Ishikawa (cell line): ENCODE measurements at regions not wholly inside any gene's neighbourhood (a gene's known extent, or its start where the extent isn't known, plus 50 kb on each side); places are given as distances from the start of the nearest gene placed in this dataset.

ENCODE experiments used
- CEBPB ChIP-seq: IDR thresholded peaks from 2 replicates; pipeline ENCODE4 v1.6.1; 2012
- CREB1 ChIP-seq: IDR thresholded peaks from 2 replicates; pipeline ENCODE4 v1.6.1; 2012; ENCODE audit warnings: low read depth
- EGR1 ChIP-seq: IDR thresholded peaks from 2 replicates; pipeline ENCODE4 v1.6.1; 2012
- EP300 ChIP-seq: IDR thresholded peaks from 2 replicates; pipeline ENCODE4 v1.6.1; 2012; ENCODE audit warnings: borderline replicate concordance
- FOXM1 ChIP-seq: IDR thresholded peaks from 2 replicates; pipeline ENCODE4 v1.6.1; 2012; ENCODE audit warnings: low read depth, borderline replicate concordance
- NFIC ChIP-seq: IDR thresholded peaks from 2 replicates; pipeline ENCODE4 v1.6.1; 2012
- RAD21 ChIP-seq: IDR thresholded peaks from 2 replicates; pipeline ENCODE4 v1.6.1; 2012; ENCODE audit warnings: low read depth
- TAF1 ChIP-seq: IDR thresholded peaks from 2 replicates; pipeline ENCODE4 v1.6.1; 2012; ENCODE audit warnings: low read depth, mild to moderate bottlenecking
- TCF12 ChIP-seq: IDR thresholded peaks from 2 replicates; pipeline ENCODE4 v1.6.1; 2012; ENCODE audit warnings: low read depth
- TEAD4 ChIP-seq: IDR thresholded peaks from 2 replicates; pipeline ENCODE4 v1.6.1; 2012
- YY1 ChIP-seq: IDR thresholded peaks from 2 replicates; pipeline ENCODE4 v1.6.1; 2012; ENCODE audit warnings: low read depth
- ZBTB7A ChIP-seq: IDR thresholded peaks from 2 replicates; pipeline ENCODE4 v1.6.1; 2012; ENCODE audit warnings: low read depth
- TF ChIP-seq, protein P1 (sequence below): IDR thresholded peaks from 2 replicates; pipeline ENCODE4 v1.6.1; 2012
- TF ChIP-seq, protein P2 (sequence below): IDR thresholded peaks from 2 replicates; pipeline ENCODE4 v1.6.1; 2012
- TF ChIP-seq, protein P3 (sequence below): IDR thresholded peaks from 2 replicates; pipeline ENCODE4 v1.6.1; 2012; ENCODE audit warnings: low read depth, mild to moderate bottlenecking

DNA sequence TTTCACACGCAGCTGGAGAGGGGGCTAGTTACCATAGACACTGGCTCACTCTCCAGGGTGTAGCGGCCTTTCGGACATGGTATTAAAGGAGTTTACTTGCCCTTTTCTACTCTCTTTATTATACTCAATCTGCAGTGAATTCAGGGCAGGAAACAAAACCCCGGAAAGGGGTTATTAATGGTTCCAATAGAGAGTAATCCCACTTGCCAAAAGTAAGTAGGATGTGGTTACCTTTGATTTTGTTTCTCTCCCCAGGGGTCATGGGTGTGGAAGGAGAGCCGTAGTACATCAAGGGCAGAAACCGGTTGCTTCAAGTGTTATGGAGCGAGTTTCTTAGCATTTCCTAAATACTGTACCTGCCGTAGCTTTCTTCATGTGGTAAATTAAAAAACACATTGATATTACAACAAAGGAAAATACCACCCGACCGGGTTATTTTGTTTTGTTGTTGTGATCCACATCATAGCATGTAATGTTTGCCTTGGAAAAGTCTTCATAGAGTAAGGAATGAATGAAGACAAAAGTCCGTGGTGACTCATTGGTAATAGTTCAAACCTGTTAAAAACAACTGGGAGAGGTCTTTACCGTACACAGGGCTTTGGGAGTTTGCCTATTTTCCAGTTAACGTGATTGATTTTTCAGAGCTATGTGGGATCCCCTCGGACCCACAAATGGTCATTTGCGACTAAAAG is 71.5 kb downstream of the SLC4A3 start:
- TF ChIP-seq, protein P1, sequence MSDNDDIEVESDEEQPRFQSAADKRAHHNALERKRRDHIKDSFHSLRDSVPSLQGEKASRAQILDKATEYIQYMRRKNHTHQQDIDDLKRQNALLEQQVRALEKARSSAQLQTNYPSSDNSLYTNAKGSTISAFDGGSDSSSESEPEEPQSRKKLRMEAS = no peak
- no peak for TF ChIP-seq NFIC
- no peak for TF ChIP-seq CEBPB
- no peak for TF ChIP-seq EP300
- TF ChIP-seq FOXM1 = no peak
- TF ChIP-seq YY1 = no peak

DNA sequence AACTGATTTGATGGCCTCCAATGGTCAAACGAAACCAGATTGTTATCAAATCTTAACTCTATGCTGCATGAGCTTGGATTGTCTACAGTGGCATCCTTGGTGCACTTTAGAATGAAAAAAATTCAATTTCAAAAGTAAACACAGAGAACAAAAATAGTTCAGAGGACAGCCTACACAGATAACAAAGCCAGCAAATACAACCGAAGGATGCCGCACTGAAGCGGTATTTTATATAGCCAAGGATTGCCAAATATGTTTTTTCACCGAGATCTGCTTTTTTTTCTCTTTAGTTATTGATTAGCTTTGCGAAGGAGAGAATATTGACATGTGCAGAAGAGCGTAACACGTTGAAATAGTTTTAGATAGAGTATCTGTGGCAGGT is 72.0 kb downstream of the SLC4A3 start:
- no peak for TF ChIP-seq CEBPB
- no peak for TF ChIP-seq TEAD4
- no peak for TF ChIP-seq FOXM1
- TF ChIP-seq, protein P1 = no peak
- TF ChIP-seq, protein P2, sequence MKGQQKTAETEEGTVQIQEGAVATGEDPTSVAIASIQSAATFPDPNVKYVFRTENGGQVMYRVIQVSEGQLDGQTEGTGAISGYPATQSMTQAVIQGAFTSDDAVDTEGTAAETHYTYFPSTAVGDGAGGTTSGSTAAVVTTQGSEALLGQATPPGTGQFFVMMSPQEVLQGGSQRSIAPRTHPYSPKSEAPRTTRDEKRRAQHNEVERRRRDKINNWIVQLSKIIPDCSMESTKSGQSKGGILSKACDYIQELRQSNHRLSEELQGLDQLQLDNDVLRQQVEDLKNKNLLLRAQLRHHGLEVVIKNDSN = no peak

DNA sequence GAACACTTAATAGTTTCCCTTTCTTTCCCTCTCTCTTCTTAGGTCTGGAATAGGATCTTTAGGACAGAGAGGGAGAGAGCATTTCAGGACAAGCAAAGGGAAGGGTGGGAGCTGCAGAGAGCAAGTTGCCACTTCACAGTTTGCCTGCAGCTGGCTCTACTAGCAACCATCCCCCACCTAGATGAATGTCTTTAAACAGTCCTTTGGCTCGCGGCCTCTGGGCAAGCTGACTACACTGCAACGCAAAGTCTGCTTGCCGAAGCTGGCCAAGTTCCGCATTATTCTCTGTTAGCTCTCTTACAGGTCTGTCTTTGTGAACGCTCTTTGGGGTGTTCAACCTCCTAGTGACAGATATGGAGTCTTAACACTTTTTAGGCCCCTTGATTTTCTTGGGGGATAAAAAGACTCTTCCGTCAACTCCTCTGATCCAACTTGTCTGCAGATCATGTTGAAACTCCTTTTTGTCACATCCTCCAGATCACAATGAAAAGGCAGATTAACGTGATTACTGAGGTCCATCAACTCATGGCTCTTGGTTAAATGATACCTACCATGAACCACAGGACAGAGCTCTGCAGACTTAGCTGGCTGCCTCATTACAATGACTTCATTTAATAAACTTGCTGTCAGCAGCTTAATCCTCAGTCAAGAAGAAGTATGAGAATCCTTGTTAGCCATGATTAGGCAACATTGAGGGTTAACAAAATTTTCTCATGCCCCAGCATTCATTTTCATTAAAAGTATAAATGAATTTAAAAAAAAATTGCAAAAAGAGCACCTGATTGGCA is 74.6 kb downstream of the SLC4A3 start:
- TF ChIP-seq TCF12 = no peak
- TF ChIP-seq, protein P2 = no peak
- no peak for TF ChIP-seq CEBPB
- no peak for TF ChIP-seq TAF1

DNA sequence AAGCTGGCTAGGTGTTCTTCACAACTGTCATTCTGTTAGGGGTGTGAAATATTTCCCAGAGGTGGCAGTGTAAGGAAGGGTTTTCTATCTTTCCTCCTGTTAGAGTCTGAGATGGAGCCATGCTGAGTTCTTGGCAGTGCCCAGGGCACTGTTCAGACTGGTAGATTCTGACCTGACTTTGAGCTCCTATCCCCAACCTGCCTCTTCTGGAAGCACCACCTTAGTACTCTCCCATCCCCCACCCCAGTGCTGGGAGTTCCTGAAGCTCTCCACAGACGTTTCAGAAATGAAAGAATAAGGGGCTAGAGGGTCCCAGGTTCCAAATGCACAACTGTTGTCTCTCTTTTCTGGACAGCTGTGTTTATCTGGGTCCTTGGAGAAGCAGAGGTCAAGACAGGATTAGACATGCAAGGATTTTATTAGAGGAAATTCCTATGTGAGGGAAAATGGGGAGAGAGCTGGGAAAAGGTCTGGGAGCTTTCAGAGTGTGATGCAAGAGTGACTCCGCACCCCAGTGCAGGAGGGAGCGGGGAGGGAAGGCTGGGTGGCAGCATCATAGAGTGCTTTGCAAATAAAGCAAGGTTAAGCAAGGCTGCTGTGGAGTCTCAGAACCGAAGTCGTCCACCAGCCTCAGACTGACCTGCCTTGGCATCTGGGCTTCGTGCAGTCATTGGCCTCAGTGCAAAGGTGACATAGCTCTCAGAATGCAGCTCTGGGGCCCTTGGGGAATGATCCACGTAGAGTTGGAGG is 75.5 kb downstream of the SLC4A3 start:
- TF ChIP-seq CREB1 (no peak), EP300 (no peak), EGR1 (no peak), TAF1 (no peak), YY1 (no peak), NFIC (no peak), CEBPB (no peak), TCF12 (no peak), TEAD4 (no peak), ZBTB7A (no peak), FOXM1 (no peak), RAD21 (no peak)
- TF ChIP-seq, protein P3, sequence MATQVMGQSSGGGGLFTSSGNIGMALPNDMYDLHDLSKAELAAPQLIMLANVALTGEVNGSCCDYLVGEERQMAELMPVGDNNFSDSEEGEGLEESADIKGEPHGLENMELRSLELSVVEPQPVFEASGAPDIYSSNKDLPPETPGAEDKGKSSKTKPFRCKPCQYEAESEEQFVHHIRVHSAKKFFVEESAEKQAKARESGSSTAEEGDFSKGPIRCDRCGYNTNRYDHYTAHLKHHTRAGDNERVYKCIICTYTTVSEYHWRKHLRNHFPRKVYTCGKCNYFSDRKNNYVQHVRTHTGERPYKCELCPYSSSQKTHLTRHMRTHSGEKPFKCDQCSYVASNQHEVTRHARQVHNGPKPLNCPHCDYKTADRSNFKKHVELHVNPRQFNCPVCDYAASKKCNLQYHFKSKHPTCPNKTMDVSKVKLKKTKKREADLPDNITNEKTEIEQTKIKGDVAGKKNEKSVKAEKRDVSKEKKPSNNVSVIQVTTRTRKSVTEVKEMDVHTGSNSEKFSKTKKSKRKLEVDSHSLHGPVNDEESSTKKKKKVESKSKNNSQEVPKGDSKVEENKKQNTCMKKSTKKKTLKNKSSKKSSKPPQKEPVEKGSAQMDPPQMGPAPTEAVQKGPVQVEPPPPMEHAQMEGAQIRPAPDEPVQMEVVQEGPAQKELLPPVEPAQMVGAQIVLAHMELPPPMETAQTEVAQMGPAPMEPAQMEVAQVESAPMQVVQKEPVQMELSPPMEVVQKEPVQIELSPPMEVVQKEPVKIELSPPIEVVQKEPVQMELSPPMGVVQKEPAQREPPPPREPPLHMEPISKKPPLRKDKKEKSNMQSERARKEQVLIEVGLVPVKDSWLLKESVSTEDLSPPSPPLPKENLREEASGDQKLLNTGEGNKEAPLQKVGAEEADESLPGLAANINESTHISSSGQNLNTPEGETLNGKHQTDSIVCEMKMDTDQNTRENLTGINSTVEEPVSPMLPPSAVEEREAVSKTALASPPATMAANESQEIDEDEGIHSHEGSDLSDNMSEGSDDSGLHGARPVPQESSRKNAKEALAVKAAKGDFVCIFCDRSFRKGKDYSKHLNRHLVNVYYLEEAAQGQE = no peak
- TF ChIP-seq, protein P2 = no peak
- TF ChIP-seq, protein P1 = no peak

DNA sequence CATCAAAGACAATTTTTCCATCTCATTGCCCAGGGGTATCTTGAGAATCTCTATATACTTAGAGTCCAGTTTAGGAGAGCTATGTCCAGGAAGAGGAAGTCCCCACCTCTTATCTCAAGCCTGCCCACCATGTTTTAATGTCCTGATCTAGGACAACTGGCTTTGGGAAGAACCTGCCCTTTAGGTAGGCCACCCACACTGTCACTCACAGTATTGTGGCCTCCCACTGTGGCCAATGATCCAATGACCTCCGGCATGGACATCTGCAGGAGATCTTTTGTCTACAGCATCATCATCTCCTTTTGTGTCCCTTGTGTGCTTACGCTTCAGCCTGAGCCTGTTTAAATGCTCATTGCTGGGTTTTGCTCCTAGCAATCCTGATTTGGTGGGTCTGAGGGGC is 77.4 kb downstream of the SLC4A3 start:
- TF ChIP-seq TAF1 = no peak
- no peak for TF ChIP-seq ZBTB7A
- TF ChIP-seq, protein P2 = no peak
- TF ChIP-seq TEAD4 = no peak
- TF ChIP-seq TCF12 = no peak
- TF ChIP-seq, protein P1 = no peak
- TF ChIP-seq EGR1 = no peak
- TF ChIP-seq, protein P3 = no peak
- TF ChIP-seq RAD21 = no peak
- no peak for TF ChIP-seq FOXM1
- TF ChIP-seq NFIC = no peak
- TF ChIP-seq YY1 = no peak
- no peak for TF ChIP-seq CREB1
- no peak for TF ChIP-seq CEBPB
